Peyer's patch (tissue), 4 donors: ENCODE measurements at regions not wholly inside any gene's neighbourhood (a gene's known extent, or its start where the extent isn't known, plus 50 kb on each side); places are given as distances from the start of the nearest gene placed in this dataset.

ENCODE experiments used
- CTCF ChIP-seq, 6 experiments: fragments of 450-650 bp in 4 of 6; fragments of 200-600 bp in 2 of 6; sonication (generic) in 1 of 6; IDR thresholded peaks; one replicate each; pipeline ENCODE4 v1.5.1; 2017 to 2019; ENCODE audit warnings: antibody characterized with exemption in 6 of 6, mild to moderate bottlenecking in 3 of 6, moderate library complexity in 1 of 6
- POLR2A ChIP-seq, 2 donors: fragments of 450-650 bp; IDR thresholded peaks; one replicate each; pipeline ENCODE4 v1.5.1; 2017; ENCODE audit warnings: antibody characterized with exemption in 2 of 2, mild to moderate bottlenecking in 2 of 2, moderate library complexity in 2 of 2

GRCh38 chr5:115387816-115388215 lies 91.4 kb upstream of the CCDC112 start:
- no peak for TF ChIP-seq CTCF (IDR thresholded peaks at IDR 0.05)
- no peak for TF ChIP-seq POLR2A (IDR thresholded peaks at IDR 0.05)
